ENCODE measurements at regions not wholly inside any gene's neighbourhood (a gene's known extent, or its start where the extent isn't known, plus 50 kb on each side); places are given as distances from the start of the nearest gene placed in this dataset.

DNA sequence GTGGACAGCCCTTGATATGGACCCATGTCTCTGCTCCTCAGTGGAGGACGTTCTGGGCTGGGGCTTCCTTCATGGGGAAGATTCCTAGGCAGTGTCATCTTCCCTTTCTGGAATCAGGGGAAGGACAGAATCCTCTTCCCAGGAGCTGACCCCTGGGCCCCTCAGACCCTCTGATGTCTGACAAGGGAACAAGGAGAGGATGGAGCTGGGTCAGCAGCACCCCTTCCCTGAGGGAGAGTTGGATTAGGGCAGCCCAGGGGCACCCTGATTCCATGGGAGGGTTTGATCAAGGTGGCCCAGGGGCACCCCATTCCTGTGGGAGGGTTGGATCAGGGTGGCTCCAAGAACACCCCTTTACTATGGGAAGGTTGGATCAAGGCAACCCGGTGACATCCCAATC is 86.5 kb downstream of the ACKR3 start:
- TF ChIP-seq CTCF (IDR thresholded peaks at IDR 0.05) (no peak), POLR2A (IDR thresholded peaks at IDR 0.05) (no peak)
